H1 (cell line): ENCODE measurements at regions not wholly inside any gene's neighbourhood (a gene's known extent, or its start where the extent isn't known, plus 50 kb on each side); places are given as distances from the start of the nearest gene placed in this dataset.

Source experiments
- SIN3A ChIP-seq, 2 experiments: IDR thresholded peaks in 1 of 2; conservative IDR thresholded peaks in 1 of 2; 2 replicates each; pipeline ENCODE4 v1.6.1; 2011 to 2012; ENCODE audit warnings: low read length in 2 of 2, improper control_type of control experiment in 1 of 2, low read depth in 1 of 2, mild to moderate bottlenecking in 1 of 2
- TF ChIP-seq, protein P1 (sequence below), 3 experiments: IDR thresholded peaks; 1 replicate in 2 of 3; 2 replicates in 1 of 3; pipeline versions ENCODE4 v1.5.1 to v1.6.1; 2011; ENCODE audit warnings: low read length in 3 of 3, mild to moderate bottlenecking in 3 of 3, inconsistent platforms in 2 of 3, low read depth in 1 of 3, moderate library complexity in 1 of 3; ENCODE audit not compliant: insufficient read depth in 1 of 3; ENCODE audit errors: control extremely low read depth in 1 of 3

DNA sequence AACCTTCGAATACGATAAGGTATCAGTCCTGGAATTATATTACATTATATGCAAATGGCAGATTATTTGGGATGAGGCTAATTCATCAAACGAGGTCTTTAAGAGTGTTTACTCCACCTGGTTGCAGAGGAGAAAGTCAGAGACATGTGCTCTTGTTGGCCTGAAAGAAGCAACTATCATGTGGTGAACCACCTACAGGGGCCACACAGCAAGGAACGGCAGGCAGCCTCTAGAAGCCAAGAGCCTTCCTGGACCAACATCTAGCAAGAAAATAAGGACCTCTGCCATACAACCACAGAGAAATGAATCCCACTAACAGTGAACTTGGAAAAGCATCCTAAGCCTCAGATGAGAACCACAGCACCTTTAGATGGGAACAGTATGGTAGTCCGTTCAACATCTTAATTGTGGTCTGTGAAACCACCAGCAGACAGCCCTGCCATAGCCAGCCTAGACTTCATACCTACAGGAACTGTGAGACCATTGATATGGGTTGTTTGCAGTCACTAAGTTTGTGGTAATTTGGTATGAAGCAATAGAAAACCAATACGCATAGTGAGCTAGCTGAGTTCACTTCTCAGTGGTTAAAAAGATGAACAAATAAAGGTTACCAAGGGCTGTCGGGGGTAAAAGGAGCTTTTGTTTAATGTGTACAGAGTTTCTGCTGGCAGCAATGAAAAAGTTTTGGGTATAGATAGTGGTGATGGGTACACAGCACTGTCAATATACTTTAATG, 345.7 kb upstream of the RUNX1 start:
- TF ChIP-seq, protein P1, sequence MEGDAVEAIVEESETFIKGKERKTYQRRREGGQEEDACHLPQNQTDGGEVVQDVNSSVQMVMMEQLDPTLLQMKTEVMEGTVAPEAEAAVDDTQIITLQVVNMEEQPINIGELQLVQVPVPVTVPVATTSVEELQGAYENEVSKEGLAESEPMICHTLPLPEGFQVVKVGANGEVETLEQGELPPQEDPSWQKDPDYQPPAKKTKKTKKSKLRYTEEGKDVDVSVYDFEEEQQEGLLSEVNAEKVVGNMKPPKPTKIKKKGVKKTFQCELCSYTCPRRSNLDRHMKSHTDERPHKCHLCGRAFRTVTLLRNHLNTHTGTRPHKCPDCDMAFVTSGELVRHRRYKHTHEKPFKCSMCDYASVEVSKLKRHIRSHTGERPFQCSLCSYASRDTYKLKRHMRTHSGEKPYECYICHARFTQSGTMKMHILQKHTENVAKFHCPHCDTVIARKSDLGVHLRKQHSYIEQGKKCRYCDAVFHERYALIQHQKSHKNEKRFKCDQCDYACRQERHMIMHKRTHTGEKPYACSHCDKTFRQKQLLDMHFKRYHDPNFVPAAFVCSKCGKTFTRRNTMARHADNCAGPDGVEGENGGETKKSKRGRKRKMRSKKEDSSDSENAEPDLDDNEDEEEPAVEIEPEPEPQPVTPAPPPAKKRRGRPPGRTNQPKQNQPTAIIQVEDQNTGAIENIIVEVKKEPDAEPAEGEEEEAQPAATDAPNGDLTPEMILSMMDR (IDR thresholded peaks at IDR 0.05; ENCODE audit: control extremely low read depth in 1 of 3, insufficient read depth in 1 of 3, low read depth in 1 of 3, low read length in 3 of 3), result no peak
- no peak for TF ChIP-seq SIN3A (conservative IDR thresholded peaks at IDR 0.05 in 1 of 2, IDR thresholded peaks at IDR 0.05 in 1 of 2; ENCODE audit: low read depth in 1 of 2, low read length in 2 of 2)
